NK-92 treated with Interleukin-12 subunit alpha and Interleukin-12 subunit beta, amount 100 ng/mL, for 24 hours (cell line): ENCODE measurements at regions not wholly inside any gene's neighbourhood (a gene's known extent, or its start where the extent isn't known, plus 50 kb on each side); places are given as distances from the start of the nearest gene placed in this dataset.
A peak's percentile ranks its signal among the peaks of the same experiment; 100 is the strongest.

Source experiments
- DNase-seq: peaks from one replicate; lab custom pipeline; 2025; lab: John Stamatoyannopoulos, UW

DNA sequence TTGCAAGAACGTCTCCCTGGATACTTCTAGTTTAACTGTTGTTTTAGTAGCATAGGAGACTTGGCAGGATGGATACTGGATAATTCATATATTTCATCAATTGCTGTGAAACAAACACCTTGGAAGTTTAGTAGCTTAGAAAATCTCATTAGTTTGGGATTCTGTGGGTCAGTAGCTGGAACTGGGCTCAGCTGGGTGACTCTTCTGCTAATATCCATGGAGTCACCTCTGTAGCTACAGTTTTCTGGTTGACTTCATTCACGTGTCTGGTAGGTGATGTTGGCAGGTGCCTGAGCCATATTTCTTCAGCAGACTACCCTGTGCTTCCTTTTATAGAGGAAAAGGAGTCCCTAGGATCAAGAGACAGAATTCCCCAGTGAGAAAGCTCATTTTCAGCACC, 208.9 kb upstream of the PFKP start:
- no peak for DNase-seq

DNA sequence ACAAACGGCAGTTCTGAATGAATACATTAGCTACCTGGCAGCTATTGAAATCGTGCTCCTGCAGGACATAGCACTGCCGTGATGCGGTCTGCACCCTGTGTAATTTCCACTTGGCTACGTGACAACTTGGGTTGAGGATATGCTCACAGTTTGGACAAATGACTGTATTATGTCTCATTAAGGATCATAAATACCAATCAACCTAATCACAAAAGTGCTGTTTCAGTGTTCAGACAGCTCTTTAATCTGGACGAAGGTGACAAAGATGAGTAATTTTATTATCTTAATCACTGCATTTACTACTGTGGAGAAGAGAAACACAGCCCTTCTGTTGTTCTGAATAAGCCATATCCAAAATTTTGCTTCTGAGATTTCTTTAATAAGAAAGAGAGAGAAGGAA, 210.8 kb upstream of the PFKP start:
- no peak for DNase-seq

GRCh38 chr10:2852574-2853323, 214.6 kb upstream of the PFKP start:
- DNase-seq: no peak

- no peak for DNase-seq
These were observed 215.8 kb upstream of the PFKP start for GRCh38 chr10:2851566-2851965.

- no peak for DNase-seq
These were observed 217.1 kb upstream of the PFKP start for GRCh38 chr10:2850202-2850601.

GRCh38 chr10:2844925-2845324, 222.4 kb upstream of the PFKP start:
- no peak for DNase-seq

DNA sequence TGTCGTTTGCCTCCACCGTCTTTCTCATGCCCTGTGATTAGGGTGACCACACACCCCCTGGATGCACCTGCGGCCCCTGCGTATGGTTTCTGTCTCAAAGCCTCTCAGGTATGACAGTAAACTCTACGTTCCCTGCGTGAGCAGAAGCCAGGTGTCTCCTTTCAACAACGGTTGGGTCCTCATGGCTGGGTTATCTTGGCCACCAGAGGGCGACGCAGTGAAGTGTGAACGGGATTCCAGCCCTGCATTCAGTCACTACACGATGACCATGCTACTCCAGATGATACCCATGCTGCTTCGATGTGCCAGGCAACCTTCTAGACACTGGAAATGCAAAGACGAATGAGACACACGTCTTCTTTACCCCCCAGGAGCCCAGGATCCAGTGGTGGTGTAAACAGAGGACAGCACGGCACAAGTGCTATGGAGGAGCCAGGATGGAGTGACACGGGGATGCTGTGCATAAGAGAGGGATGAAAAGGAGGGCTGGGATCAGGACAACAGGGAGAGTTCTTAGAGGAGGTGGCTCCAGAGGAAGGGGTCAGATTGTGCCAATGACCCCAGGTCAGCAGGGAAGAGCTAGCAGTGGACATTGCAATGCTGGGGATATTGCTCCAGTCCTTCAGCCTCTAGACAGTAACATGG, 228.1 kb upstream of the PFKP start:
- DNase-seq: no peak

- no peak for DNase-seq
These were observed 229.7 kb upstream of the PFKP start for GRCh38 chr10:2837674-2838073.

- no peak for DNase-seq
These were observed 230.3 kb upstream of the PFKP start for GRCh38 chr10:2836921-2837662.

GRCh38 chr10:2834214-2834613, 233.1 kb upstream of the PFKP start:
- DNase-seq: no peak

DNA sequence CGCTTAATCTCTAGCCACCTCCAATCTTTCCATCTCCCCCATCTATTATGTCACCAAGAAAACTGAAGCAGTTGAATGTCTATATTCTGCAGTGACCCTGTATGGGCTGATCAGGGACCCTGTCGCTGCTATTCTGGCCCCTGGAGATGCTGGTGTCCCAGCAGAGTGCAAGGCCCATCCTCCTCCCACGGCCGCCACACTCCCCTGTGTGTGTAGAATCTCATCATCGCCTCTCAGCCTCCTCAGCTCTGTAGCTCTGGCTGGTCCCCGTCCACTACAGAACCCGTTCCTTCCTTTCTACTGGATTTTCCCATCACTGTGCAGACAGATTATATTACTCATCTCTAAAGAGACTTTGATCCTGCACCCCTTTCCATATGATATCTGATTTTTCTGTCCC, 235.8 kb upstream of the PFKP start:
- DNase-seq: no peak

GRCh38 chr10:2828741-2829140, 238.6 kb upstream of the PFKP start:
- DNase-seq: no peak

GRCh38 chr10:2826675-2827074, 240.7 kb upstream of the PFKP start:
- no peak for DNase-seq

DNA sequence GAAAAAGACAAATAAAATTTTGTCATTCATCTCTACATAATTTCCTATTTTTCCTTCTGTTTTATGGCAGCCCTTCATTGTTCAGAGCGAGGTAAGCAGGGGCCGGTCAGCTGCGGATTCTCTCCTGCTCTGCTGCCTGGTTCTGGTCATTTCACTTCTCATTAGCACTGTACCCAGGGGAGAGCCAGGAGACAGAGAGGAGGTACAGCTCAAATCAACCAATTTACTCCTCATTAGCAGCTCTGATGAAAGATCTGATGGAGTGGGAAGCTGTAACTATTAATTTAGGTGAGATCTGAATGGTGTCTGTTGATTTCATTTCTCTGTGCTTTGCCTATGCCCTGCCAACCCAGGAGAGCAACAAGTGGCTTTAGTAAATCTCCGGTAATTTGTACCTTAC, 241.5 kb upstream of the PFKP start:
- no peak for DNase-seq

DNA sequence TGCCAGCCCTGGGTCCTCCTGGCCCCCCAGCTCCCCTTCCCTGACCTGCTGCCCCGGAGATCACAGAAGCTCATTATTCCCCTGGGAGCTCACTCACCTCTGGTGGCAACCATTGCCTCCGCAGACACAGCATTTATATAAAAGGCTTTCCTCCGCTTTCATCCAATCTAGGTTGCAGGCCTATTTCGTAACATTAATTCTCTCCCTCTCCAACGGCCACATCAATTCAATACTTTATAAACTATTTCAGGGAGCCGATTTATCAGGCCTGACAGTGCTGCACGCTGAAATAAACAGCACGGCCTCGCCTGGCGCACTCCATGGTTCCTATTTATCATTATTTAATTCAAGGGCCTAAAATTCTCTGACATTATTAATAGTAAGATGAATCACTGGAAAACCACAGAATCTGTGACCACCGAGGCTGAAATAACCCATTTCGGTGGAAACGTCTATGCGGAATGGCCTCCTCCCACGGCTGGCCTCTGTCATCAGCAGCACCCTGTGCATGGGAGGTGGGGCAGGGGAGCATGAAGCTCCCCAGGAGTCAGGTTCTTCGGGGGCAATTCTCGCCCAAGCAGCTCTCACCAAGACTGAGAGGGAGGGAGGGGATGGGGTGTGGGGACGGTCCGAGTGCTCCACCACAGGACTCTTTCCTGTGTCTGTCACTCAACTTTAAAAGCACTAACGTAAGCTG, 249.3 kb upstream of the PFKP start:
- DNase-seq: no peak

DNA sequence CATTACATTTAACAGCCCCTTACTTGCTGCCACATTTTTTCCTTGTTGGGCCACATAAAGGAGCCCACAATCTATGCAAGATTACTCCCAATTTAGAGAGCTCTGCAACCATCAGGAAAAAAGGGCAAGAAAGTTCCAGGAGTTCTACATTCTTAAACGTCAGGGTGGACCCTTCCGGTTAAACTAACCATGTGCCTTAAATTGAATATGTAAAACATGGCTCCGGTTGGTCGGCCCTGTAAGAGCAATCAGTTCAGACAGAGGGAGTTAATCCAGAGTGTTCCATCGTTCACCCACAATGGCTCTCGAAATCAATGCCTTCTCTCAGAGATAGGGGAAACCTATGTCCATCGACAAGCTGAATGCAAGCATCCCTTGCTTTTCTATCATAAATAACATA, 253.7 kb upstream of the PFKP start:
- DNase-seq: no peak

DNA sequence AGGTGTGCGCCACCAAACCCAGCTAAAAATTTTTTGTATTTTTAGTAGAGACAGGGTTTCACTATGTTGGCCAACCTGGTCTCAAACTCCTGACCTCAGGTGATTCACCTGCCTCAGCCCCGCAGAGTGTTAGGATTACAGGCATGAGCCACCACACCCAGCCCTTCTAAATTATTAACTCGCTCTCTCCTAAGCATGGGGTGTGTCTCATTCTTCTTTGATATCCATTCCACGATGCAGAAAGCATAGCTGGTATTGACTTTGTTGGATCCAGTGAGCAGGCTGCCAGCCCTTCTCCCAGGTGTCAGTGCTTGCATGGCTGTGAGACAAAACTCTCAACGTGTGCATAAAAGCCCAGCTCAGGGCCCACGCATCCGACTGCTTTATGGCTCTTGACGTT, 254.1 kb upstream of the PFKP start:
- no peak for DNase-seq

GRCh38 chr10:2812631-2813030, 254.7 kb upstream of the PFKP start:
- no peak for DNase-seq

GRCh38 chr10:2800178-2800577, 267.2 kb upstream of the PFKP start:
- no peak for DNase-seq

- no peak for DNase-seq
These were observed 268.9 kb upstream of the PFKP start for GRCh38 chr10:2798336-2799022.

GRCh38 chr10:2791774-2792443, 275.4 kb upstream of the PFKP start:
- DNase-seq: peak; percentile 32
